Right lobe of liver (tissue), 4 donors: ENCODE measurements at regions not wholly inside any gene's neighbourhood (a gene's known extent, or its start where the extent isn't known, plus 50 kb on each side); places are given as distances from the start of the nearest gene placed in this dataset.

Experiments used
- POLR2A ChIP-seq: fragments of 450-650 bp; IDR thresholded peaks from one replicate; pipeline ENCODE4 v1.6.1; 2017; ENCODE audit warnings: antibody characterized with exemption, mild to moderate bottlenecking
- TF ChIP-seq, protein P1 (sequence below), 4 donors: fragments of 200-600 bp in 3 of 4; fragments of 450-650 bp in 1 of 4; IDR thresholded peaks; one replicate each; pipeline versions ENCODE4 v1.5.1 to v1.8.0; 2016 to 2022; ENCODE audit warnings: antibody characterized with exemption in 4 of 4, mild to moderate bottlenecking in 2 of 4
- donor health status: DM: no; HTN: no; CAD: no.
- donor health status: DM: no; HTN: no; CAD: no.
- donor health status: DM: no; HTN: yes; CAD: no.

DNA sequence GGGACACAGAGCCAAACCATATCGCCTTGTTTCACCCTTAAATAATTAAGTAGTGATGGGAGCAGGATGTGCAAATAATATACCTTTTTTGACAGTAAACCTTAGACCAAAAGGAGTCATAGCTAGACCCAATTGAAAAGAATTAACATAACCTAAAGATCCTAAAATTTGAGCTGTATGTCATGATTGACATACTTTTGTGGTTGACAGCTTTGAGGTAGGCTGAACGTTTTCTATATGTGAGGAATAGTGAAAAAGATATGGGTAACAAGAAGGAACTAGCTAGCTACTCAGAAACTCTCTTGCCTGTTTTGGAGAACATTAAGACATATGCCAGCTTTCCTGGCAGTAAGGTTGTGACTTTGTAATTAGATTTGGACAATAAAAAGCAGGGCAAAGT lies 320.6 kb downstream of the KCNC2 start:
- TF ChIP-seq, protein P1, sequence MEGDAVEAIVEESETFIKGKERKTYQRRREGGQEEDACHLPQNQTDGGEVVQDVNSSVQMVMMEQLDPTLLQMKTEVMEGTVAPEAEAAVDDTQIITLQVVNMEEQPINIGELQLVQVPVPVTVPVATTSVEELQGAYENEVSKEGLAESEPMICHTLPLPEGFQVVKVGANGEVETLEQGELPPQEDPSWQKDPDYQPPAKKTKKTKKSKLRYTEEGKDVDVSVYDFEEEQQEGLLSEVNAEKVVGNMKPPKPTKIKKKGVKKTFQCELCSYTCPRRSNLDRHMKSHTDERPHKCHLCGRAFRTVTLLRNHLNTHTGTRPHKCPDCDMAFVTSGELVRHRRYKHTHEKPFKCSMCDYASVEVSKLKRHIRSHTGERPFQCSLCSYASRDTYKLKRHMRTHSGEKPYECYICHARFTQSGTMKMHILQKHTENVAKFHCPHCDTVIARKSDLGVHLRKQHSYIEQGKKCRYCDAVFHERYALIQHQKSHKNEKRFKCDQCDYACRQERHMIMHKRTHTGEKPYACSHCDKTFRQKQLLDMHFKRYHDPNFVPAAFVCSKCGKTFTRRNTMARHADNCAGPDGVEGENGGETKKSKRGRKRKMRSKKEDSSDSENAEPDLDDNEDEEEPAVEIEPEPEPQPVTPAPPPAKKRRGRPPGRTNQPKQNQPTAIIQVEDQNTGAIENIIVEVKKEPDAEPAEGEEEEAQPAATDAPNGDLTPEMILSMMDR (IDR thresholded peaks at IDR 0.05), result no peak
- TF ChIP-seq POLR2A, result no peak
